Suprapubic skin (tissue), 4 donors: ENCODE measurements at regions not wholly inside any gene's neighbourhood (a gene's known extent, or its start where the extent isn't known, plus 50 kb on each side); places are given as distances from the start of the nearest gene placed in this dataset.

Source experiments
- DNase-seq, 2 donors: peaks; one replicate each; pipeline ENCODE4 v3.0.0-alpha.2; 2019; ENCODE audit warnings: low spot score in 2 of 2
- H3K27ac ChIP-seq: fragments of 200-600 bp; sonication (generic); one replicate; pipeline ENCODE4 v1.5.1; 2019
- H3K27me3 ChIP-seq: fragments of 200-600 bp; sonication (generic); one replicate; pipeline ENCODE4 v1.5.1; 2019
- H3K36me3 ChIP-seq: fragments of 200-600 bp; sonication (generic); one replicate; pipeline ENCODE4 v1.5.1; 2019
- H3K4me1 ChIP-seq: fragments of 200-600 bp; sonication (generic); one replicate; pipeline ENCODE4 v1.5.1; 2019
- H3K4me3 ChIP-seq: fragments of 200-600 bp; sonication (generic); one replicate; pipeline ENCODE4 v1.5.1; 2019; ENCODE audit warnings: mild to moderate bottlenecking
- H3K9me3 ChIP-seq: fragments of 200-600 bp; sonication (generic); one replicate; pipeline ENCODE4 v1.5.1; 2019
- CTCF ChIP-seq, 2 donors: fragments of 200-600 bp in 1 of 2; fragments of 450-650 bp in 1 of 2; sonication (generic) in 1 of 2; IDR thresholded peaks; one replicate each; pipeline ENCODE4 v1.5.1; 2016 to 2019; ENCODE audit warnings: antibody characterized with exemption in 2 of 2, mild to moderate bottlenecking in 1 of 2, moderate library complexity in 1 of 2
- EP300 ChIP-seq: sonication (generic); formaldehyde crosslinking; IDR thresholded peaks from one replicate; pipeline ENCODE4 v1.6.1; 2017; ENCODE audit warnings: antibody characterized with exemption
- POLR2A ChIP-seq, 2 donors: fragments of 450-650 bp; IDR thresholded peaks; one replicate each; pipeline ENCODE4 v1.6.1; 2017; ENCODE audit warnings: antibody characterized with exemption in 2 of 2, mild to moderate bottlenecking in 2 of 2, moderate library complexity in 2 of 2
- POLR2AphosphoS5 ChIP-seq, 3 donors: sonication (generic); formaldehyde crosslinking; IDR thresholded peaks; one replicate each; pipeline ENCODE4 v1.6.1; 2017; ENCODE audit warnings: antibody characterized with exemption in 3 of 3
- WGBS: methylation state at CpG from one replicate; pipeline ENCODE4 v1.1.5; 2018; 5-methylcytosine and 5-hydroxymethylcytosine counted together

DNA sequence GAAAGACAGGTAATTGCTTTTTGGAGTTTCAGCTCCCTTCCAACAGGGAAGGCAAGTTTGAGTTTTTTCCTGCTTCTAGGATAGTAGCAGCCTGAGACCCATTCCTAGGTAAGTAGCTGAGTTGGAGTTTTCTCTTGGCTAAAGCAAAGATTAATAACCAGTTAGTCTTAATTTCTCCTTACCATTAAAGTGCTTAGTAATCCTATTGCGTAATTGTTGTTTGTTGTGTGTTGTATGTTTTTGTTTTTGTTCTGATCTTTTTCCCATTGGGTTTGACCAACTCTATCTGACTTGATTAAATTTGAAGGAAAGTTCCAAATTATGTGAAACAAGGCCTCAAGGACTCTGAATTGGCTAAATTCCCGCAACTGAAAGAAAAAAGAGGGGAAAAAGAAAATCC is 83.5 kb downstream of the TBX22 start:
- H3K27ac ChIP-seq: no peak overlapping the region
- no peaks in the 10 kb centered on the region for H3K4me1 ChIP-seq
- no peaks in the 10 kb centered on the region for H3K27me3 ChIP-seq
- no peak for DNase-seq
- H3K9me3 ChIP-seq: no peaks in the 10 kb centered on the region
- TF ChIP-seq EP300: no peak
- TF ChIP-seq CTCF (IDR thresholded peaks at IDR 0.05): no peak
- TF ChIP-seq POLR2A (IDR thresholded peaks at IDR 0.05): no peak
- no peak for TF ChIP-seq POLR2AphosphoS5 (IDR thresholded peaks at IDR 0.05)
- no peaks in the 10 kb centered on the region for H3K36me3 ChIP-seq
- 88% methylated on average over 2 of the region's 2 CpGs for WGBS
- H3K4me3 ChIP-seq: no peak overlapping the region

GRCh38 chrX:80120335-80120734 is 105.8 kb downstream of the TBX22 start:
- DNase-seq: no peak
- H3K27me3 ChIP-seq: no peaks in the 10 kb centered on the region
- H3K4me1 ChIP-seq: no peaks in the 10 kb centered on the region
- TF ChIP-seq POLR2A (IDR thresholded peaks at IDR 0.05) (no peak), CTCF (IDR thresholded peaks at IDR 0.05) (no peak), POLR2AphosphoS5 (IDR thresholded peaks at IDR 0.05) (no peak), EP300 (no peak)
- H3K4me3 ChIP-seq: no peak overlapping the region
- WGBS: 82% methylated on average over 1 of the region's 1 CpG
- H3K27ac ChIP-seq: no peak overlapping the region
- H3K36me3 ChIP-seq: no peaks in the 10 kb centered on the region
- no peaks in the 10 kb centered on the region for H3K9me3 ChIP-seq

GRCh38 chrX:80138938-80139337 is 124.4 kb downstream of the TBX22 start:
- no peak for DNase-seq
- 27% methylated on average over 1 of the region's 1 CpG for WGBS

DNA sequence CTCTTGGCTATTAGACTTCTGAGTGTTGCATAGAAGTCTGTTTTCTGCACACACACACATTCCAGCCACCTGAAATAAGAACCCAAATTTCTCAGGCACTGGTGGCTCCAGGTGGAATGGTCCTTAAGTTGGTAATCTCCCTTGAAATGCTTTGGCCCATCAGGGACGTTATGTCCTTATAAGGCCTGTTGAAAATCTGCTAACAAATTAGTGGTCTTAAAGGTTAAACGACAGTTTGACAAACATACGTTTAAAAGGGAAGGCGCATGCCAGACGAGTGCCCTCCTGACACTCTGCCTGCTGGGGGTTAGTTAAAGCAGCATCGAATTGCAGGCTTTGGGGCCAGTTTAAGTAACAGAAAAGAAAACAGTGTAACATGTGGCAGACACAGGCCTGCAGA is 125.0 kb downstream of the TBX22 start:
- no peak overlapping the region for H3K4me3 ChIP-seq
- H3K9me3 ChIP-seq: no peaks in the 10 kb centered on the region
- H3K4me1 ChIP-seq: no peaks in the 10 kb centered on the region
- H3K36me3 ChIP-seq: no peaks in the 10 kb centered on the region
- no peak overlapping the region for H3K27ac ChIP-seq
- 36% methylated on average over 6 of the region's 6 CpGs for WGBS
- TF ChIP-seq EP300: no peak
- no peak for TF ChIP-seq POLR2A (IDR thresholded peaks at IDR 0.05)
- no peak for TF ChIP-seq CTCF (IDR thresholded peaks at IDR 0.05)
- TF ChIP-seq POLR2AphosphoS5 (IDR thresholded peaks at IDR 0.05): no peak
- no peaks in the 10 kb centered on the region for H3K27me3 ChIP-seq
- no peak for DNase-seq

More at GRCh38 chrX:80138938-80139337, 124.4 kb downstream of the TBX22 start:
- H3K4me3 ChIP-seq: no peak overlapping the region
- no peaks in the 10 kb centered on the region for H3K4me1 ChIP-seq
- H3K27ac ChIP-seq: no peak overlapping the region
- H3K27me3 ChIP-seq: no peaks in the 10 kb centered on the region
- TF ChIP-seq EP300 (no peak), POLR2A (IDR thresholded peaks at IDR 0.05) (no peak), CTCF (IDR thresholded peaks at IDR 0.05) (no peak), POLR2AphosphoS5 (IDR thresholded peaks at IDR 0.05) (no peak)
- H3K36me3 ChIP-seq: no peaks in the 10 kb centered on the region
- H3K9me3 ChIP-seq: no peaks in the 10 kb centered on the region

GRCh38 chrX:80170581-80170980 is 156.0 kb downstream of the TBX22 start:
- WGBS: 69% methylated on average over 3 of the region's 3 CpGs
- Histone ChIP-seq H3K4me1 (no peaks in the 10 kb centered on the region), H3K36me3 (no peaks in the 10 kb centered on the region), H3K27ac (no peak overlapping the region), H3K9me3 (no peaks in the 10 kb centered on the region), H3K27me3 (no peaks in the 10 kb centered on the region), H3K4me3 (no peak overlapping the region)
- TF ChIP-seq POLR2A (IDR thresholded peaks at IDR 0.05) (no peak), EP300 (no peak), POLR2AphosphoS5 (IDR thresholded peaks at IDR 0.05) (no peak), CTCF (IDR thresholded peaks at IDR 0.05) (no peak)
- DNase-seq: no peak
